ENCODE measurements at regions not wholly inside any gene's neighbourhood (a gene's known extent, or its start where the extent isn't known, plus 50 kb on each side); places are given as distances from the start of the nearest gene placed in this dataset.

- Histone ChIP-seq H4K20me1 (ENCODE audit: low read depth) (no peaks in the 10 kb centered on the region), H2AFZ (replicated peaks) (no peak overlapping the region), H3K27ac (no peak overlapping the region), H3F3A (ENCODE audit: low read depth) (peaks cover 4% of the 10 kb centered on the region), H3K4me3 (no peak overlapping the region), H3K9me3 (ENCODE audit: low read depth) (no peaks in the 10 kb centered on the region), H3K36me3 (no peaks in the 10 kb centered on the region), H3K4me2 (no peak overlapping the region), H3K27me3 (no peaks in the 10 kb centered on the region), H3K4me1 (peaks cover 12% of the 10 kb centered on the region), H3K9ac (no peak overlapping the region), H3K79me2 (ENCODE audit: low read depth) (no peaks in the 10 kb centered on the region)
- Mint-ChIP-seq H3K27me3 (ENCODE audit: insufficient read depth, low read depth) (peaks cover 19% of the 10 kb centered on the region), H3K4me3 (no peak overlapping the region), H3K4me1 (peaks cover 26% of the 10 kb centered on the region), H3K27ac (no peak overlapping the region), H3K9me3 (no peaks in the 10 kb centered on the region), H3K36me3 (no peaks in the 10 kb centered on the region)
- TF ChIP-seq EZH2 (IDR thresholded peaks at IDR 0.05) (no peak), EZH2phosphoT487 (IDR thresholded peaks at IDR 0.05) (no peak), CTCF (IDR thresholded peaks at IDR 0.05) (no peak)
- DNase-seq (ENCODE audit: low spot score): no peak
These were observed 76.3 kb upstream of the TBX3 start for GRCh38 chr12:114760151-114760877.

GRCh38 chr12:114759635-114760034, 75.7 kb upstream of the TBX3 start:
- TF ChIP-seq CTCF (IDR thresholded peaks at IDR 0.05): no peak
- TF ChIP-seq EZH2phosphoT487 (IDR thresholded peaks at IDR 0.05): no peak
- no peak for TF ChIP-seq EZH2 (IDR thresholded peaks at IDR 0.05)
- H3K4me3 ChIP-seq: no peak overlapping the region
- peaks cover 4% of the 10 kb centered on the region for H3F3A ChIP-seq (ENCODE audit: low read depth)
- Mint-ChIP-seq H3K27ac (no peak overlapping the region), H3K9me3 (no peaks in the 10 kb centered on the region), H3K27me3 (ENCODE audit: insufficient read depth, low read depth) (peaks cover 19% of the 10 kb centered on the region), H3K4me1 (peaks cover 24% of the 10 kb centered on the region), H3K36me3 (no peaks in the 10 kb centered on the region), H3K4me3 (no peak overlapping the region)
- no peak overlapping the region for H3K27ac ChIP-seq
- H3K79me2 ChIP-seq (ENCODE audit: low read depth): no peaks in the 10 kb centered on the region
- no peaks in the 10 kb centered on the region for H3K9me3 ChIP-seq (ENCODE audit: low read depth)
- peaks cover 10% of the 10 kb centered on the region for H3K4me1 ChIP-seq
- H3K4me2 ChIP-seq: no peak overlapping the region
- no peaks in the 10 kb centered on the region for H4K20me1 ChIP-seq (ENCODE audit: low read depth)
- no peaks in the 10 kb centered on the region for H3K27me3 ChIP-seq
- no peak for DNase-seq (ENCODE audit: low spot score)
- no peak overlapping the region for H2AFZ ChIP-seq (replicated peaks)
- H3K9ac ChIP-seq: no peak overlapping the region
- H3K36me3 ChIP-seq: no peaks in the 10 kb centered on the region

- H3K27ac Mint-ChIP-seq: no peak overlapping the region
- no peaks in the 10 kb centered on the region for H3K9me3 Mint-ChIP-seq
- H4K20me1 ChIP-seq (ENCODE audit: low read depth): no peaks in the 10 kb centered on the region
- peaks cover 16% of the 10 kb centered on the region for H3K27me3 Mint-ChIP-seq (ENCODE audit: insufficient read depth, low read depth)
- H3K4me1 Mint-ChIP-seq: peaks cover 16% of the 10 kb centered on the region
- peak; percentile 35 for DNase-seq (ENCODE audit: low spot score)
- no peaks in the 10 kb centered on the region for H3K27me3 ChIP-seq
- H3K4me3 ChIP-seq: no peak overlapping the region
- H3K4me1 ChIP-seq: peaks cover 6% of the 10 kb centered on the region
- no peak overlapping the region for H2AFZ ChIP-seq (replicated peaks)
- H3K79me2 ChIP-seq (ENCODE audit: low read depth): no peaks in the 10 kb centered on the region
- H3K4me3 Mint-ChIP-seq: no peak overlapping the region
- no peak overlapping the region for H3K4me2 ChIP-seq
- H3K9me3 ChIP-seq (ENCODE audit: low read depth): no peaks in the 10 kb centered on the region
- peaks cover 4% of the 10 kb centered on the region for H3F3A ChIP-seq (ENCODE audit: low read depth)
- H3K36me3 Mint-ChIP-seq: no peaks in the 10 kb centered on the region
- TF ChIP-seq EZH2phosphoT487 (IDR thresholded peaks at IDR 0.05) (no peak), CTCF (IDR thresholded peaks at IDR 0.05) (no peak)
- no peaks in the 10 kb centered on the region for H3K36me3 ChIP-seq
- H3K27ac ChIP-seq: no peak overlapping the region
- H3K9ac ChIP-seq: no peak overlapping the region
These were observed 73.8 kb upstream of the TBX3 start for GRCh38 chr12:114757684-114758325.
